Stomach (tissue), 4 donors: ENCODE measurements at regions not wholly inside any gene's neighbourhood (a gene's known extent, or its start where the extent isn't known, plus 50 kb on each side); places are given as distances from the start of the nearest gene placed in this dataset.

Source experiments
- POLR2A ChIP-seq, 4 donors: fragments of 450-650 bp; IDR thresholded peaks; one replicate each; pipeline ENCODE4 v1.6.1; 2016; ENCODE audit warnings: antibody characterized with exemption in 4 of 4, control low read depth in 2 of 4, mild to moderate bottlenecking in 1 of 4, moderate library complexity in 1 of 4
- POLR2AphosphoS5 ChIP-seq, 3 donors: sonication (generic); formaldehyde crosslinking; IDR thresholded peaks; one replicate each; pipeline ENCODE4 v1.6.1; 2016; ENCODE audit warnings: antibody characterized with exemption in 3 of 3
- TF ChIP-seq, protein P1 (sequence below), 7 experiments: fragments of 450-650 bp in 4 of 7; fragments of 200-600 bp in 3 of 7; sonication (generic) in 3 of 7; IDR thresholded peaks; one replicate each; pipeline ENCODE4 v1.5.1; 2016 to 2019; ENCODE audit warnings: antibody characterized with exemption in 7 of 7, control low read depth in 2 of 7, mild to moderate bottlenecking in 1 of 7

DNA sequence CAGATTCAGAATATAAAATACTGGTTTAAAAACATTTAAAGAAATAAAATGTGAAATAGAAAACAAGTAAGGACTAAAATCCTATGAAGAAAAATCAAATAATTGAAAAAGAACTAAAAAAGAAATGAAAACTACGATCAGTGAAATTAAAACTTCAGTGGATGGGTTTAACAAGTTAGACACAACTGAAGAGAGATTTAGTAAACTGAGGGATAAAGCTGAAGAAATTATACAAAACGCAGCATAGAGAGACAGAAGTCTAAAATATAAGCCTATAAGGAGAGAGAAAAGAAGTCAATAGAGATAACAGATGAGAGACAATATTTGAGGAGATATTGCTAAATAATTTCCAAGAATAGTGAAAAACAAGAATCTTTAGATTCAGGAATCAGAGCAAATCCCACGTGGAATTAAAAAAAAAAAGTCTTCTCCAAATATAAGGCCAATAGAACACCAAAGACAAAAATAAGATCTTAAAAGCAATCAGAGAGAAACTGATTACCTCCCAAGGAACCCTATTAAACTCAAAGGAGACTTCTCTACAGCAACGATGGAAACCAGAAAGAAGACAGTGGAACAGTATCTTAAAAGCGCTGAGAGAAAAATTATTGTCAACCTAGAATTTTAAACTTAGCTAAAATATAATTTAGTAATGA lies 59.6 kb upstream of the ABL1 start:
- TF ChIP-seq, protein P1, sequence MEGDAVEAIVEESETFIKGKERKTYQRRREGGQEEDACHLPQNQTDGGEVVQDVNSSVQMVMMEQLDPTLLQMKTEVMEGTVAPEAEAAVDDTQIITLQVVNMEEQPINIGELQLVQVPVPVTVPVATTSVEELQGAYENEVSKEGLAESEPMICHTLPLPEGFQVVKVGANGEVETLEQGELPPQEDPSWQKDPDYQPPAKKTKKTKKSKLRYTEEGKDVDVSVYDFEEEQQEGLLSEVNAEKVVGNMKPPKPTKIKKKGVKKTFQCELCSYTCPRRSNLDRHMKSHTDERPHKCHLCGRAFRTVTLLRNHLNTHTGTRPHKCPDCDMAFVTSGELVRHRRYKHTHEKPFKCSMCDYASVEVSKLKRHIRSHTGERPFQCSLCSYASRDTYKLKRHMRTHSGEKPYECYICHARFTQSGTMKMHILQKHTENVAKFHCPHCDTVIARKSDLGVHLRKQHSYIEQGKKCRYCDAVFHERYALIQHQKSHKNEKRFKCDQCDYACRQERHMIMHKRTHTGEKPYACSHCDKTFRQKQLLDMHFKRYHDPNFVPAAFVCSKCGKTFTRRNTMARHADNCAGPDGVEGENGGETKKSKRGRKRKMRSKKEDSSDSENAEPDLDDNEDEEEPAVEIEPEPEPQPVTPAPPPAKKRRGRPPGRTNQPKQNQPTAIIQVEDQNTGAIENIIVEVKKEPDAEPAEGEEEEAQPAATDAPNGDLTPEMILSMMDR (IDR thresholded peaks at IDR 0.05), result no peak
- TF ChIP-seq POLR2AphosphoS5 (IDR thresholded peaks at IDR 0.05), result no peak
- TF ChIP-seq POLR2A (IDR thresholded peaks at IDR 0.05), result no peak
